ENCODE measurements at regions not wholly inside any gene's neighbourhood (a gene's known extent, or its start where the extent isn't known, plus 50 kb on each side); places are given as distances from the start of the nearest gene placed in this dataset.

DNA sequence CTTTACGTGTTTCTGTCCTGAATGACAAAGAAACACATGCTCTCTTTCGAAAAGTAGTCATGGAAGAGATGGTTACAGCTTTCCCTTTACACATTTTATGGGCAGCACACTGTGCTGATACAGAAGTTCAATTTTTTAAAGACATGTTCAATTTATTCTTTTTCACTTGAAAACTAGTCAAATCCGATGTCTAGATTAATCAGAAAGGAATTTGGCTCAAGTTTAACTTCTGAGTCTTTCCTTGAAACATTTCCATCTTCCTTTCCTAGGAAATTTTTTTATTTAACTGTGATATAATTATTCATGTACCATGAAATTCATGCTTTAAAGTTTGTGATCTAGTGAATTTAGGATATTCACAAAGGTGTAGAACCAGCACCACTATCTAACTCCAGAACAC is 360.1 kb downstream of the TNS3 start:
- RAD21 ChIA-PET (ENCODE audit: unreplicated experiment): no interaction called here

DNA sequence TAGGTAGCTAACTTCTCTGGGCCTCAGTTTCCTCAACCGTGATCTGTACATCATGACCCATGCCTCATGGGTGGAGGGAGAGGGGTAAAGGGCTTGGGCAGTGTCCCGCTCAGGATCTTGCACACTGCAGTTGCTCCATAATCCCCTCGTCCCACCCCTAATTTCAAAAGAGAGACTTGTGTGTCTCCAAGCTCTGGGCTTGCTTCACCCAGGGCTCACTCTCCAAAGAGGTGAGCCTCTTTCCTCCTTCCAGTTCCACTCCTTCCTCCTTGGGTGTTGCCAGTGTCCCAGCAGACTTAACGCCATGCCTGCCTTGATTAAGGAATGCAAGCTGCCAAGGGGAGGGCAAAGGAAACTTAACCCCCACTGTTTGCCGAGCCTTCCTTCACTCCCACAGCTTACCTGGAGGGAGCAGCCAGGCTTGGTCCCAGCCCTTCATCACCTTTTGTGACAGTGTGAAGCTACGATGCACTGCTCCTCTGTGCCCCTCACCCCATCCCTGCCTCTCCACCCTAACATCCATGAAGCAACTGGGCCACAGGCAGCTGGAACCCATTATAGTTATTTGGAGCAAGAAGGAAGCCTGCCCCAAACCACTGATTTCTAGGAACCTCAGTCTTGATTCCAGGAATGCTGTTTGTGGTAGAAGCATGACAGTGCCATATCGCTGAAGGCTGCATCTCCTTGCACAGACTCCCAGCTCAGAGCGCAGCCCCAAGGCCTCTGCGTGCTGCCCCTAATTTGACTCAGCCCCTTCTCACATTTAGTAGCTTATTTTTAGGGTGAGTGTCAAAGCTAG is 363.3 kb downstream of the TNS3 start:
- H3K4me1 ChIP-seq (ENCODE audit: control insufficient read depth, insufficient read depth, low read length): no peaks in the 10 kb centered on the region; the same call in 1 of the 2 replicates
- no peak overlapping the region for H3K9ac ChIP-seq (ENCODE audit: control insufficient read depth, insufficient read depth, low read length)
- 21% methylated on average over 9 of the region's 9 CpGs for WGBS (ENCODE audit: insufficient coverage, insufficient replicate concordance, low lambda C conversion rate, missing lambda C conversion rate)
- no peaks in the 10 kb centered on the region for H4K20me1 ChIP-seq (ENCODE audit: control insufficient read depth, insufficient read depth)
- FAIRE-seq (no peak), ATAC-seq (no peak), DNase-seq (ENCODE audit: low read depth, low spot score) (no peak)
- CTCF ChIA-PET: interaction anchor here (0.8 to 1.1 kb wide), 3 partner anchors 8 to 32 kb away, joined by 3 read pairs; no protein-coding TSS in a partner anchor
- H3K79me2 ChIP-seq (ENCODE audit: control insufficient read depth, insufficient read depth, low read length): no peaks in the 10 kb centered on the region
- no peaks in the 10 kb centered on the region for H3K9me3 ChIP-seq (replicated peaks; ENCODE audit: control insufficient read depth, insufficient read depth, low read length)
- intact Hi-C loops (cut with micrococcal nuclease; ENCODE audit: unreplicated experiment): no loop called here
- POLR2A ChIA-PET: interaction anchor here (0.6 kb wide), 1 partner anchor 1542 kb away, joined by 3 read pairs; no protein-coding TSS in a partner anchor
- no peak overlapping the region for H2AFZ ChIP-seq (ENCODE audit: control insufficient read depth, low read depth, low read length)
- RAD21 ChIA-PET (ENCODE audit: unreplicated experiment): no interaction called here
- SMC1A ChIA-PET (ENCODE audit: uncharacterized antibody, unreplicated experiment): interaction anchor here (0.6 to 0.8 kb wide), 2 partner anchors 26 to 46 kb away, joined by 3 read pairs; no protein-coding TSS in a partner anchor
- H3K27me3 ChIP-seq (replicated peaks in 1 of 2; ENCODE audit: control insufficient read depth in 2 of 2, insufficient read depth in 2 of 2, low read length in 1 of 2): no peaks in the 10 kb centered on the region; a peak in 1 of 4 replicates
- in situ Hi-C loops (cut with MboI): no loop called here
- H3K4me2 ChIP-seq (ENCODE audit: control insufficient read depth, insufficient read depth): no peak overlapping the region
- BruUV-seq (replicated peaks): no TSS peak
- no peak overlapping the region for H3K27ac ChIP-seq (ENCODE audit: control insufficient read depth, insufficient read depth)
- no peak overlapping the region for H3K4me3 ChIP-seq
- H3K36me3 ChIP-seq (ENCODE audit: control insufficient read depth in 2 of 2, insufficient read depth in 2 of 2, low read length in 1 of 2): no peaks in the 10 kb centered on the region
- TF ChIP-seq TCF7 (IDR thresholded peaks at IDR 0.05; ENCODE audit: borderline replicate concordance) (no peak), SREBF1 (IDR thresholded peaks at IDR 0.05; ENCODE audit: low read length) (no peak), SMC3 (IDR thresholded peaks at IDR 0.05; ENCODE audit: borderline replicate concordance, low read length) (no peak), POLR2AphosphoS5 (IDR thresholded peaks at IDR 0.05; ENCODE audit: low read length) (no peak)
- TF ChIP-seq, protein P1, sequence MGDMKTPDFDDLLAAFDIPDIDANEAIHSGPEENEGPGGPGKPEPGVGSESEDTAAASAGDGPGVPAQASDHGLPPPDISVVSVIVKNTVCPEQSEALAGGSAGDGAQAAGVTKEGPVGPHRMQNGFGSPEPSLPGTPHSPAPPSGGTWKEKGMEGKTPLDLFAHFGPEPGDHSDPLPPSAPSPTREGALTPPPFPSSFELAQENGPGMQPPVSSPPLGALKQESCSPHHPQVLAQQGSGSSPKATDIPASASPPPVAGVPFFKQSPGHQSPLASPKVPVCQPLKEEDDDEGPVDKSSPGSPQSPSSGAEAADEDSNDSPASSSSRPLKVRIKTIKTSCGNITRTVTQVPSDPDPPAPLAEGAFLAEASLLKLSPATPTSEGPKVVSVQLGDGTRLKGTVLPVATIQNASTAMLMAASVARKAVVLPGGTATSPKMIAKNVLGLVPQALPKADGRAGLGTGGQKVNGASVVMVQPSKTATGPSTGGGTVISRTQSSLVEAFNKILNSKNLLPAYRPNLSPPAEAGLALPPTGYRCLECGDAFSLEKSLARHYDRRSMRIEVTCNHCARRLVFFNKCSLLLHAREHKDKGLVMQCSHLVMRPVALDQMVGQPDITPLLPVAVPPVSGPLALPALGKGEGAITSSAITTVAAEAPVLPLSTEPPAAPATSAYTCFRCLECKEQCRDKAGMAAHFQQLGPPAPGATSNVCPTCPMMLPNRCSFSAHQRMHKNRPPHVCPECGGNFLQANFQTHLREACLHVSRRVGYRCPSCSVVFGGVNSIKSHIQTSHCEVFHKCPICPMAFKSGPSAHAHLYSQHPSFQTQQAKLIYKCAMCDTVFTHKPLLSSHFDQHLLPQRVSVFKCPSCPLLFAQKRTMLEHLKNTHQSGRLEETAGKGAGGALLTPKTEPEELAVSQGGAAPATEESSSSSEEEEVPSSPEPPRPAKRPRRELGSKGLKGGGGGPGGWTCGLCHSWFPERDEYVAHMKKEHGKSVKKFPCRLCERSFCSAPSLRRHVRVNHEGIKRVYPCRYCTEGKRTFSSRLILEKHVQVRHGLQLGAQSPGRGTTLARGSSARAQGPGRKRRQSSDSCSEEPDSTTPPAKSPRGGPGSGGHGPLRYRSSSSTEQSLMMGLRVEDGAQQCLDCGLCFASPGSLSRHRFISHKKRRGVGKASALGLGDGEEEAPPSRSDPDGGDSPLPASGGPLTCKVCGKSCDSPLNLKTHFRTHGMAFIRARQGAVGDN (IDR thresholded peaks at IDR 0.05): no peak
- TF ChIP-seq, protein P2, sequence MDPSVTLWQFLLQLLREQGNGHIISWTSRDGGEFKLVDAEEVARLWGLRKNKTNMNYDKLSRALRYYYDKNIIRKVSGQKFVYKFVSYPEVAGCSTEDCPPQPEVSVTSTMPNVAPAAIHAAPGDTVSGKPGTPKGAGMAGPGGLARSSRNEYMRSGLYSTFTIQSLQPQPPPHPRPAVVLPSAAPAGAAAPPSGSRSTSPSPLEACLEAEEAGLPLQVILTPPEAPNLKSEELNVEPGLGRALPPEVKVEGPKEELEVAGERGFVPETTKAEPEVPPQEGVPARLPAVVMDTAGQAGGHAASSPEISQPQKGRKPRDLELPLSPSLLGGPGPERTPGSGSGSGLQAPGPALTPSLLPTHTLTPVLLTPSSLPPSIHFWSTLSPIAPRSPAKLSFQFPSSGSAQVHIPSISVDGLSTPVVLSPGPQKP (IDR thresholded peaks at IDR 0.05; ENCODE audit: low read depth, low read length): no peak

More for the DNA sequence above, 360.1 kb downstream of the TNS3 start:
- Histone ChIP-seq H3K9me3 (replicated peaks; ENCODE audit: control insufficient read depth, insufficient read depth, low read length) (no peaks in the 10 kb centered on the region), H3K36me3 (ENCODE audit: control insufficient read depth in 2 of 2, insufficient read depth in 2 of 2, low read length in 1 of 2) (no peaks in the 10 kb centered on the region), H3K9ac (ENCODE audit: control insufficient read depth, insufficient read depth, low read length) (no peak overlapping the region), H3K4me2 (ENCODE audit: control insufficient read depth, insufficient read depth) (no peak overlapping the region), H4K20me1 (ENCODE audit: control insufficient read depth, insufficient read depth) (no peaks in the 10 kb centered on the region), H3K79me2 (ENCODE audit: control insufficient read depth, insufficient read depth, low read length) (no peaks in the 10 kb centered on the region), H3K4me3 (no peak overlapping the region), H3K4me1 (ENCODE audit: control insufficient read depth, insufficient read depth, low read length) (peaks cover 3% of the 10 kb centered on the region; the same call in 1 of the 2 replicates), H3K27ac (ENCODE audit: control insufficient read depth, insufficient read depth) (no peak overlapping the region), H2AFZ (ENCODE audit: control insufficient read depth, low read depth, low read length) (no peak overlapping the region), H3K27me3 (replicated peaks in 1 of 2; ENCODE audit: control insufficient read depth in 2 of 2, insufficient read depth in 2 of 2, low read length in 1 of 2) (no peaks in the 10 kb centered on the region)
- no TSS peak for BruUV-seq (replicated peaks)
- DNase-seq (ENCODE audit: low read depth, low spot score) (no peak), ATAC-seq (no peak), FAIRE-seq (no peak)
- 7% methylated on average over 3 of the region's 3 CpGs for WGBS (ENCODE audit: insufficient coverage, insufficient replicate concordance, low lambda C conversion rate, missing lambda C conversion rate)
- no peak for TF ChIP-seq BCL11A (IDR thresholded peaks at IDR 0.05; ENCODE audit: low read depth, low read length)
- TF ChIP-seq PAX5 (IDR thresholded peaks at IDR 0.05; ENCODE audit: borderline replicate concordance, low read depth, low read length): no peak
- TF ChIP-seq ASH2L (IDR thresholded peaks at IDR 0.05; ENCODE audit: borderline replicate concordance, low read depth): no peak
- TF ChIP-seq EED (IDR thresholded peaks at IDR 0.05; ENCODE audit: low read depth): no peak
- TF ChIP-seq STAT1 (conservative IDR thresholded peaks at IDR 0.05): no peak
- no peak for TF ChIP-seq MXI1 (IDR thresholded peaks at IDR 0.05; ENCODE audit: low read depth, low read length)
- TF ChIP-seq KLF5 (IDR thresholded peaks at IDR 0.05; ENCODE audit: partially characterized antibody): no peak
- no peak for TF ChIP-seq HDGF (IDR thresholded peaks at IDR 0.05)
- no peak for TF ChIP-seq BACH1 (IDR thresholded peaks at IDR 0.05; ENCODE audit: borderline replicate concordance)
- TF ChIP-seq SUZ12 (IDR thresholded peaks at IDR 0.05; ENCODE audit: unreplicated experiment): no peak
- POLR2A ChIA-PET: no interaction called here
- in situ Hi-C loops (cut with MboI): no loop called here
- CTCF ChIA-PET: no interaction called here
- SMC1A ChIA-PET (ENCODE audit: uncharacterized antibody, unreplicated experiment): interaction anchor here (0.7 to 2.0 kb wide), 2 partner anchors 17 to 35 kb away, joined by 3 to 4 read pairs; no protein-coding TSS in a partner anchor
- intact Hi-C loops (cut with micrococcal nuclease; ENCODE audit: unreplicated experiment): no loop called here
